ENCODE measurements at regions not wholly inside any gene's neighbourhood (a gene's known extent, or its start where the extent isn't known, plus 50 kb on each side); places are given as distances from the start of the nearest gene placed in this dataset.

- no peak for TF ChIP-seq CTCF (conservative IDR thresholded peaks at IDR 0.05)
- no peak for TF ChIP-seq ZFX (IDR thresholded peaks at IDR 0.05)
Observed at GRCh38 chr1:100811808-100812207, 82.8 kb downstream of the EXTL2 start.
